GM19043 (cell line): ENCODE measurements at regions not wholly inside any gene's neighbourhood (a gene's known extent, or its start where the extent isn't known, plus 50 kb on each side); places are given as distances from the start of the nearest gene placed in this dataset.

Source experiments
- ATAC-seq: cut with Tn5 transposase; IDR thresholded peaks from one replicate; pipeline ENCODE4 v1.9.1; 2021; ENCODE audit warnings: low read depth; ENCODE audit not compliant: unreplicated experiment

- ATAC-seq = no peak
Measured at GRCh38 chr11:95495706-95496105, 264.7 kb upstream of the SESN3 start.

- no peak for ATAC-seq
Measured at GRCh38 chr11:95494856-95495255, 263.9 kb upstream of the SESN3 start.

GRCh38 chr11:95494167-95494566, 263.2 kb upstream of the SESN3 start:
- no peak for ATAC-seq

- ATAC-seq = no peak
Measured at GRCh38 chr11:95490625-95491024, 259.6 kb upstream of the SESN3 start.

GRCh38 chr11:95487938-95488337, 256.9 kb upstream of the SESN3 start:
- no peak for ATAC-seq

GRCh38 chr11:95487391-95487790, 256.4 kb upstream of the SESN3 start:
- ATAC-seq = peak; percentile 100

GRCh38 chr11:95486979-95487378, 256.0 kb upstream of the SESN3 start:
- ATAC-seq = no peak

- ATAC-seq = no peak
Measured at GRCh38 chr11:95486466-95486865, 255.5 kb upstream of the SESN3 start.

GRCh38 chr11:95485115-95485900, 254.3 kb upstream of the SESN3 start:
- ATAC-seq = no peak

- no peak for ATAC-seq
Measured at GRCh38 chr11:95483339-95483738, 252.3 kb upstream of the SESN3 start.

GRCh38 chr11:95478003-95478402, 247.0 kb upstream of the SESN3 start:
- ATAC-seq = no peak

- no peak for ATAC-seq
Measured at GRCh38 chr11:95469258-95469657, 238.3 kb upstream of the SESN3 start.

- ATAC-seq = peak; percentile 61
Measured at GRCh38 chr11:95466416-95466815, 235.4 kb upstream of the SESN3 start.

- no peak for ATAC-seq
Measured at GRCh38 chr11:95465887-95466286, 234.9 kb upstream of the SESN3 start.

- ATAC-seq = no peak
Measured at GRCh38 chr11:95461858-95462257, 230.9 kb upstream of the SESN3 start.

GRCh38 chr11:95461348-95461747, 230.3 kb upstream of the SESN3 start:
- no peak for ATAC-seq

GRCh38 chr11:95459291-95460042, 228.5 kb upstream of the SESN3 start:
- ATAC-seq = no peak

- no peak for ATAC-seq
Measured at GRCh38 chr11:95456714-95457491, 225.9 kb upstream of the SESN3 start.

GRCh38 chr11:95455228-95455970, 224.4 kb upstream of the SESN3 start:
- ATAC-seq = no peak

- no peak for ATAC-seq
Measured at GRCh38 chr11:95453616-95454171, 222.7 kb upstream of the SESN3 start.
